ENCODE measurements at regions not wholly inside any gene's neighbourhood (a gene's known extent, or its start where the extent isn't known, plus 50 kb on each side); places are given as distances from the start of the nearest gene placed in this dataset.

DNA sequence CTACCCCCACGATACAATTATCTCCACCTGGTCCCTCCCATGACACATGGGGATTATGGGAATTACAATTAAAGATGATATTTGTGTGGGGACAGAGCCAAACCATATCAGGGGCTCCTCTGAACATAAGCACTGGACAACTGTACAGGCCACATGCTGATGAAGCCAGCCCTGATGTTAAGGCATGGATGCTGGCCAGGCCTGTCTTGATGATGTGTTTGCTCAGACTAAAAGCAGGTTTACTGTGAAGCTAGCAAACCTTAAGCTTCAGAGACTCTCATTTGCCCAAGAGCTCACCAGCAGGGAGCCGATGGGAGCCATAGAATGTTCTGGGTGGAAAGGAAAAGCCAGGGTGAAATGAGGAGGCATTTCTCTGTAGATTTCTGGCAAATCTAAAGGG is 135.3 kb upstream of the KCNK1 start (continued):
- TF ChIP-seq, protein P1, sequence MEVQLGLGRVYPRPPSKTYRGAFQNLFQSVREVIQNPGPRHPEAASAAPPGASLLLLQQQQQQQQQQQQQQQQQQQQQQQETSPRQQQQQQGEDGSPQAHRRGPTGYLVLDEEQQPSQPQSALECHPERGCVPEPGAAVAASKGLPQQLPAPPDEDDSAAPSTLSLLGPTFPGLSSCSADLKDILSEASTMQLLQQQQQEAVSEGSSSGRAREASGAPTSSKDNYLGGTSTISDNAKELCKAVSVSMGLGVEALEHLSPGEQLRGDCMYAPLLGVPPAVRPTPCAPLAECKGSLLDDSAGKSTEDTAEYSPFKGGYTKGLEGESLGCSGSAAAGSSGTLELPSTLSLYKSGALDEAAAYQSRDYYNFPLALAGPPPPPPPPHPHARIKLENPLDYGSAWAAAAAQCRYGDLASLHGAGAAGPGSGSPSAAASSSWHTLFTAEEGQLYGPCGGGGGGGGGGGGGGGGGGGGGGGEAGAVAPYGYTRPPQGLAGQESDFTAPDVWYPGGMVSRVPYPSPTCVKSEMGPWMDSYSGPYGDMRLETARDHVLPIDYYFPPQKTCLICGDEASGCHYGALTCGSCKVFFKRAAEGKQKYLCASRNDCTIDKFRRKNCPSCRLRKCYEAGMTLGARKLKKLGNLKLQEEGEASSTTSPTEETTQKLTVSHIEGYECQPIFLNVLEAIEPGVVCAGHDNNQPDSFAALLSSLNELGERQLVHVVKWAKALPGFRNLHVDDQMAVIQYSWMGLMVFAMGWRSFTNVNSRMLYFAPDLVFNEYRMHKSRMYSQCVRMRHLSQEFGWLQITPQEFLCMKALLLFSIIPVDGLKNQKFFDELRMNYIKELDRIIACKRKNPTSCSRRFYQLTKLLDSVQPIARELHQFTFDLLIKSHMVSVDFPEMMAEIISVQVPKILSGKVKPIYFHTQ (CRISPR knock-in tag; IDR thresholded peaks at IDR 0.05): no peak
- TF ChIP-seq TCF7 (CRISPR knock-in tag; IDR thresholded peaks at IDR 0.05; ENCODE audit: low read depth): no peak
- no peak for TF ChIP-seq USF1 (CRISPR knock-in tag; IDR thresholded peaks at IDR 0.05)
- TF ChIP-seq ZNF138 (CRISPR knock-in tag; conservative IDR thresholded peaks at IDR 0.05): no peak
- no peak for TF ChIP-seq ZNF532 (CRISPR knock-in tag; IDR thresholded peaks at IDR 0.05; ENCODE audit: borderline replicate concordance)

GRCh38 chr1:233479110-233479890 is 134.6 kb upstream of the KCNK1 start:
- DNase-seq (ENCODE audit: low spot score) (no peak), ATAC-seq (no peak)
- Mint-ChIP-seq H3K36me3 (peaks cover 11% of the 10 kb centered on the region), H3K4me3 (no peak overlapping the region), H3K27me3 (ENCODE audit: low read depth) (peaks cover 2% of the 10 kb centered on the region), H3K27ac (no peak overlapping the region), H3K4me1 (peaks cover 15% of the 10 kb centered on the region), H3K9me3 (peaks cover 27% of the 10 kb centered on the region)
- ChIA-PET CTCF (interaction anchor here (0.8 kb wide), 1 partner anchor 19 kb away, joined by 3 read pairs; no protein-coding TSS in a partner anchor), POLR2A (no interaction called here)
- TF ChIP-seq, protein P2, sequence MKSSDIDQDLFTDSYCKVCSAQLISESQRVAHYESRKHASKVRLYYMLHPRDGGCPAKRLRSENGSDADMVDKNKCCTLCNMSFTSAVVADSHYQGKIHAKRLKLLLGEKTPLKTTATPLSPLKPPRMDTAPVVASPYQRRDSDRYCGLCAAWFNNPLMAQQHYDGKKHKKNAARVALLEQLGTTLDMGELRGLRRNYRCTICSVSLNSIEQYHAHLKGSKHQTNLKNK (CRISPR knock-in tag; IDR thresholded peaks at IDR 0.05): no peak
- TF ChIP-seq MLX (CRISPR knock-in tag; IDR thresholded peaks at IDR 0.05) (no peak), MYBL2 (CRISPR knock-in tag; IDR thresholded peaks at IDR 0.05) (no peak), USF1 (CRISPR knock-in tag; IDR thresholded peaks at IDR 0.05) (no peak)
- TF ChIP-seq, protein P1 (CRISPR knock-in tag; IDR thresholded peaks at IDR 0.05): no peak
- TF ChIP-seq, protein P3, sequence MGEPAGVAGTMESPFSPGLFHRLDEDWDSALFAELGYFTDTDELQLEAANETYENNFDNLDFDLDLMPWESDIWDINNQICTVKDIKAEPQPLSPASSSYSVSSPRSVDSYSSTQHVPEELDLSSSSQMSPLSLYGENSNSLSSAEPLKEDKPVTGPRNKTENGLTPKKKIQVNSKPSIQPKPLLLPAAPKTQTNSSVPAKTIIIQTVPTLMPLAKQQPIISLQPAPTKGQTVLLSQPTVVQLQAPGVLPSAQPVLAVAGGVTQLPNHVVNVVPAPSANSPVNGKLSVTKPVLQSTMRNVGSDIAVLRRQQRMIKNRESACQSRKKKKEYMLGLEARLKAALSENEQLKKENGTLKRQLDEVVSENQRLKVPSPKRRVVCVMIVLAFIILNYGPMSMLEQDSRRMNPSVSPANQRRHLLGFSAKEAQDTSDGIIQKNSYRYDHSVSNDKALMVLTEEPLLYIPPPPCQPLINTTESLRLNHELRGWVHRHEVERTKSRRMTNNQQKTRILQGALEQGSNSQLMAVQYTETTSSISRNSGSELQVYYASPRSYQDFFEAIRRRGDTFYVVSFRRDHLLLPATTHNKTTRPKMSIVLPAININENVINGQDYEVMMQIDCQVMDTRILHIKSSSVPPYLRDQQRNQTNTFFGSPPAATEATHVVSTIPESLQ (CRISPR knock-in tag; IDR thresholded peaks at IDR 0.05): no peak
- TF ChIP-seq, protein P4, sequence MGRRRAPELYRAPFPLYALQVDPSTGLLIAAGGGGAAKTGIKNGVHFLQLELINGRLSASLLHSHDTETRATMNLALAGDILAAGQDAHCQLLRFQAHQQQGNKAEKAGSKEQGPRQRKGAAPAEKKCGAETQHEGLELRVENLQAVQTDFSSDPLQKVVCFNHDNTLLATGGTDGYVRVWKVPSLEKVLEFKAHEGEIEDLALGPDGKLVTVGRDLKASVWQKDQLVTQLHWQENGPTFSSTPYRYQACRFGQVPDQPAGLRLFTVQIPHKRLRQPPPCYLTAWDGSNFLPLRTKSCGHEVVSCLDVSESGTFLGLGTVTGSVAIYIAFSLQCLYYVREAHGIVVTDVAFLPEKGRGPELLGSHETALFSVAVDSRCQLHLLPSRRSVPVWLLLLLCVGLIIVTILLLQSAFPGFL (CRISPR knock-in tag; IDR thresholded peaks at IDR 0.05; ENCODE audit: borderline replicate concordance): no peak
